Neural cell (in vitro differentiated cells): ENCODE measurements at regions not wholly inside any gene's neighbourhood (a gene's known extent, or its start where the extent isn't known, plus 50 kb on each side); places are given as distances from the start of the nearest gene placed in this dataset.

Source experiments
- H2AFZ ChIP-seq: fragments of 200-600, 300-800 bp; sonication (generic), shearing (Covaris generic); 2 replicates; pipeline ENCODE4 v1.6.0; 2014; ENCODE audit warnings: low read depth, mild to moderate bottlenecking, antibody characterized with exemption, low read length, moderate library complexity
- H3F3A ChIP-seq: fragments of 200-600 bp; shearing (Covaris generic); 2 replicates; pipeline ENCODE4 v1.6.1; 2016; ENCODE audit warnings: mild to moderate bottlenecking, moderate library complexity, mixed read lengths, antibody characterized with exemption, low read length; ENCODE audit not compliant: insufficient read depth, poor library complexity, severe bottlenecking
- H3K27ac ChIP-seq: fragments of 200-600, 300-800 bp; sonication (generic), shearing (Covaris generic); 2 replicates; pipeline ENCODE4 v1.5.1; 2014; ENCODE audit warnings: mild to moderate bottlenecking, low read length, moderate library complexity
- H3K27me3 ChIP-seq: fragments of 300-800, 200-600 bp; sonication (generic), shearing (Covaris generic); 2 replicates; pipeline ENCODE4 v1.6.0; 2014; ENCODE audit warnings: mild to moderate bottlenecking, low read depth, low read length, moderate library complexity; ENCODE audit not compliant: insufficient read depth
- H3K36me3 ChIP-seq: fragments of 300-800, 200-600 bp; sonication (generic), shearing (Covaris generic); 2 replicates; pipeline ENCODE4 v1.5.1; 2014; ENCODE audit warnings: mild to moderate bottlenecking, antibody characterized with exemption, low read length, moderate library complexity; ENCODE audit not compliant: insufficient read depth
- H3K4me2 ChIP-seq: fragments of 300-800, 200-600 bp; sonication (generic), shearing (Covaris generic); 2 replicates; pipeline ENCODE4 v1.6.0; 2014; ENCODE audit warnings: mild to moderate bottlenecking, low read length
- H3K4me3 ChIP-seq: fragments of 300-800, 200-600 bp; sonication (generic), shearing (Covaris generic); 2 replicates; pipeline ENCODE4 v1.5.1; 2014; ENCODE audit warnings: mild to moderate bottlenecking, low read length, moderate library complexity
- H3K79me2 ChIP-seq: fragments of 200-600 bp; shearing (Covaris generic); replicated peaks from 2 replicates; pipeline ENCODE4 v1.6.0; 2014; ENCODE audit warnings: mild to moderate bottlenecking, low read length, moderate library complexity; ENCODE audit not compliant: insufficient read depth
- H3K9ac ChIP-seq: fragments of 300-800, 200-600 bp; sonication (generic), shearing (Covaris generic); 2 replicates; pipeline ENCODE4 v1.6.1; 2016; ENCODE audit warnings: mild to moderate bottlenecking, low read length, mixed read lengths
- H3K9me2 ChIP-seq: fragments of 200-600 bp; shearing (Covaris generic); 2 replicates; pipeline ENCODE4 v1.6.1; 2016; ENCODE audit warnings: mild to moderate bottlenecking, low read length, mixed read lengths; ENCODE audit not compliant: insufficient read depth
- H3K9me3 ChIP-seq: fragments of 200-600, 300-800 bp; sonication (generic), shearing (Covaris generic); 2 replicates; pipeline ENCODE4 v1.6.1; 2016; ENCODE audit warnings: mild to moderate bottlenecking, mixed run types, low read length, moderate library complexity, mixed read lengths
- H4K20me1 ChIP-seq: fragments of 200-600 bp; shearing (Covaris generic); 2 replicates; pipeline ENCODE4 v1.6.1; 2016; ENCODE audit warnings: mild to moderate bottlenecking, mixed run types; ENCODE audit not compliant: insufficient read depth
- EP300 ChIP-seq: fragments of 450-650 bp; conservative IDR thresholded peaks from 2 replicates; pipeline ENCODE4 v1.6.1; 2014; ENCODE audit warnings: antibody characterized with exemption, mild to moderate bottlenecking, moderate library complexity; ENCODE audit not compliant: poor library complexity, severe bottlenecking
- EZH2 ChIP-seq: fragments of 200-600, 300-800 bp; shearing (Covaris generic), sonication (generic); IDR thresholded peaks from 2 replicates; pipeline ENCODE4 v1.6.1; 2014; ENCODE audit warnings: antibody characterized with exemption, low read length, borderline replicate concordance, mild to moderate bottlenecking; ENCODE audit not compliant: insufficient read depth, poor library complexity, severe bottlenecking
- MXI1 ChIP-seq: fragments of 450-650 bp; conservative IDR thresholded peaks from 2 replicates; pipeline ENCODE4 v1.6.1; 2014; ENCODE audit warnings: antibody characterized with exemption, mild to moderate bottlenecking; ENCODE audit not compliant: poor library complexity, severe bottlenecking
- POLR2AphosphoS5 ChIP-seq: IDR thresholded peaks from 2 replicates; pipeline ENCODE4 v1.6.1; 2012
- RAD21 ChIP-seq: fragments of 450-650 bp; conservative IDR thresholded peaks from 2 replicates; pipeline ENCODE4 v1.6.1; 2014; ENCODE audit warnings: antibody characterized with exemption, mild to moderate bottlenecking, moderate library complexity
- SMC3 ChIP-seq: fragments of 450-650 bp; conservative IDR thresholded peaks from 2 replicates; pipeline ENCODE4 v1.6.1; 2014; ENCODE audit warnings: antibody characterized with exemption, mild to moderate bottlenecking, moderate library complexity; ENCODE audit not compliant: poor library complexity
- TAF1 ChIP-seq: IDR thresholded peaks from 2 replicates; pipeline ENCODE4 v1.6.1; 2012; ENCODE audit warnings: low read depth
- TF ChIP-seq, protein P1 (sequence below): IDR thresholded peaks from 2 replicates; pipeline ENCODE4 v1.6.1; 2012; ENCODE audit warnings: borderline replicate concordance
- TF ChIP-seq, protein P2 (sequence below): fragments of 450-650 bp; IDR thresholded peaks from 2 replicates; pipeline ENCODE4 v1.5.1; 2014; ENCODE audit warnings: antibody characterized with exemption, mild to moderate bottlenecking, moderate library complexity; ENCODE audit not compliant: poor library complexity, severe bottlenecking

- H3K27ac ChIP-seq: no peak overlapping the region
- H3K36me3 ChIP-seq: no peaks in the 10 kb centered on the region
- no peaks in the 10 kb centered on the region for H3K9me3 ChIP-seq
- no peak overlapping the region for H3K4me2 ChIP-seq
- no peak overlapping the region for H3K9ac ChIP-seq
- no peaks in the 10 kb centered on the region for H3K27me3 ChIP-seq
- H4K20me1 ChIP-seq: no peaks in the 10 kb centered on the region
- no peak overlapping the region for H3K4me3 ChIP-seq
- peaks cover 11% of the 10 kb centered on the region for H3K79me2 ChIP-seq
- no peak overlapping the region for H2AFZ ChIP-seq
- no peaks in the 10 kb centered on the region for H3K9me2 ChIP-seq
- H3F3A ChIP-seq: no peaks in the 10 kb centered on the region
- TF ChIP-seq RAD21: no peak
- TF ChIP-seq, protein P1, sequence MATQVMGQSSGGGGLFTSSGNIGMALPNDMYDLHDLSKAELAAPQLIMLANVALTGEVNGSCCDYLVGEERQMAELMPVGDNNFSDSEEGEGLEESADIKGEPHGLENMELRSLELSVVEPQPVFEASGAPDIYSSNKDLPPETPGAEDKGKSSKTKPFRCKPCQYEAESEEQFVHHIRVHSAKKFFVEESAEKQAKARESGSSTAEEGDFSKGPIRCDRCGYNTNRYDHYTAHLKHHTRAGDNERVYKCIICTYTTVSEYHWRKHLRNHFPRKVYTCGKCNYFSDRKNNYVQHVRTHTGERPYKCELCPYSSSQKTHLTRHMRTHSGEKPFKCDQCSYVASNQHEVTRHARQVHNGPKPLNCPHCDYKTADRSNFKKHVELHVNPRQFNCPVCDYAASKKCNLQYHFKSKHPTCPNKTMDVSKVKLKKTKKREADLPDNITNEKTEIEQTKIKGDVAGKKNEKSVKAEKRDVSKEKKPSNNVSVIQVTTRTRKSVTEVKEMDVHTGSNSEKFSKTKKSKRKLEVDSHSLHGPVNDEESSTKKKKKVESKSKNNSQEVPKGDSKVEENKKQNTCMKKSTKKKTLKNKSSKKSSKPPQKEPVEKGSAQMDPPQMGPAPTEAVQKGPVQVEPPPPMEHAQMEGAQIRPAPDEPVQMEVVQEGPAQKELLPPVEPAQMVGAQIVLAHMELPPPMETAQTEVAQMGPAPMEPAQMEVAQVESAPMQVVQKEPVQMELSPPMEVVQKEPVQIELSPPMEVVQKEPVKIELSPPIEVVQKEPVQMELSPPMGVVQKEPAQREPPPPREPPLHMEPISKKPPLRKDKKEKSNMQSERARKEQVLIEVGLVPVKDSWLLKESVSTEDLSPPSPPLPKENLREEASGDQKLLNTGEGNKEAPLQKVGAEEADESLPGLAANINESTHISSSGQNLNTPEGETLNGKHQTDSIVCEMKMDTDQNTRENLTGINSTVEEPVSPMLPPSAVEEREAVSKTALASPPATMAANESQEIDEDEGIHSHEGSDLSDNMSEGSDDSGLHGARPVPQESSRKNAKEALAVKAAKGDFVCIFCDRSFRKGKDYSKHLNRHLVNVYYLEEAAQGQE: no peak
- TF ChIP-seq EZH2: no peak
Measured at GRCh38 chr15:37870711-37871110, 63.7 kb upstream of the TMCO5A start.

DNA sequence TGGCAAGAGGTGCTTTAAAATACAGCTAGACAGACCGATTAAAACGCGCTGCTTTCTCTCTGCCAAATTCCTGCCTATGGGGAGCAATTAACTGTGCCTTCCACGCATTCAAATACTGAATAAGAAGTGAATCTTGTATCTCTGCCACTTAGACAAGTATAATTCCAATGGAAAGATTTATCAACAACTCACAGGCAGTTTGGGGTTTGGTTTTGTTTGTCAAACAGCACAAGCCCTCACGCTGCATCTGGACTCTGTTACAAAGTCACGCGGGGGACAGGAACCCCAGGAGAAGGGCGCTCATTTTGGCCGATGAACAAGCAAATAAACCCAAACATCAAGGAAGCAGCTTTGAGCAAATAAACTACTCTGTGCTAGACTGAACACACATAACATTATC, 61.8 kb upstream of the TMCO5A start:
- Histone ChIP-seq H2AFZ (no peak overlapping the region), H3K27me3 (no peaks in the 10 kb centered on the region), H3K27ac (peak overlapping the region; percentile 60), H3K9me2 (no peaks in the 10 kb centered on the region), H4K20me1 (no peaks in the 10 kb centered on the region), H3K4me2 (no peak overlapping the region), H3K9ac (peak overlapping the region; percentile 11), H3K36me3 (no peaks in the 10 kb centered on the region), H3K9me3 (no peaks in the 10 kb centered on the region), H3F3A (no peaks in the 10 kb centered on the region), H3K4me3 (no peak overlapping the region), H3K79me2 (peaks cover 29% of the 10 kb centered on the region)
- TF ChIP-seq, protein P1: no peak
- TF ChIP-seq POLR2AphosphoS5 (no peak), EP300 (no peak), EZH2 (no peak), TAF1 (no peak), MXI1 (no peak), SMC3 (no peak), RAD21 (no peak)
- TF ChIP-seq, protein P2, sequence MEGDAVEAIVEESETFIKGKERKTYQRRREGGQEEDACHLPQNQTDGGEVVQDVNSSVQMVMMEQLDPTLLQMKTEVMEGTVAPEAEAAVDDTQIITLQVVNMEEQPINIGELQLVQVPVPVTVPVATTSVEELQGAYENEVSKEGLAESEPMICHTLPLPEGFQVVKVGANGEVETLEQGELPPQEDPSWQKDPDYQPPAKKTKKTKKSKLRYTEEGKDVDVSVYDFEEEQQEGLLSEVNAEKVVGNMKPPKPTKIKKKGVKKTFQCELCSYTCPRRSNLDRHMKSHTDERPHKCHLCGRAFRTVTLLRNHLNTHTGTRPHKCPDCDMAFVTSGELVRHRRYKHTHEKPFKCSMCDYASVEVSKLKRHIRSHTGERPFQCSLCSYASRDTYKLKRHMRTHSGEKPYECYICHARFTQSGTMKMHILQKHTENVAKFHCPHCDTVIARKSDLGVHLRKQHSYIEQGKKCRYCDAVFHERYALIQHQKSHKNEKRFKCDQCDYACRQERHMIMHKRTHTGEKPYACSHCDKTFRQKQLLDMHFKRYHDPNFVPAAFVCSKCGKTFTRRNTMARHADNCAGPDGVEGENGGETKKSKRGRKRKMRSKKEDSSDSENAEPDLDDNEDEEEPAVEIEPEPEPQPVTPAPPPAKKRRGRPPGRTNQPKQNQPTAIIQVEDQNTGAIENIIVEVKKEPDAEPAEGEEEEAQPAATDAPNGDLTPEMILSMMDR: no peak
